HG02884 (cell line): ENCODE measurements at regions not wholly inside any gene's neighbourhood (a gene's known extent, or its start where the extent isn't known, plus 50 kb on each side); places are given as distances from the start of the nearest gene placed in this dataset.
"Not testable (repeated sequence)": the region's sequence is repeated elsewhere in the genome, so short reads cannot be mapped to it uniquely, and the experiment has no call there.

ENCODE experiments used
- ATAC-seq: cut with Tn5 transposase; IDR thresholded peaks from one replicate; pipeline ENCODE4 v1.9.1; 2021; ENCODE audit warnings: mild to moderate bottlenecking, moderate library complexity; ENCODE audit not compliant: unreplicated experiment

GRCh38 chr3:187795207-187795960, 50.1 kb upstream of the BCL6 start:
- no peak for ATAC-seq

- ATAC-seq, result no peak
These were observed 52.9 kb upstream of the BCL6 start for GRCh38 chr3:187798126-187798525.

GRCh38 chr3:187798531-187799530, 53.6 kb upstream of the BCL6 start:
- no peak for ATAC-seq

GRCh38 chr3:187799942-187800641, 54.8 kb upstream of the BCL6 start:
- no peak for ATAC-seq

- ATAC-seq, result no peak
These were observed 55.9 kb upstream of the BCL6 start for GRCh38 chr3:187801152-187801551.

GRCh38 chr3:187802203-187802927, 57.1 kb upstream of the BCL6 start:
- no peak for ATAC-seq

GRCh38 chr3:187802928-187803259, 57.6 kb upstream of the BCL6 start:
- ATAC-seq, result peak; percentile 82

- ATAC-seq, result no peak
These were observed 59.0 kb upstream of the BCL6 start for GRCh38 chr3:187804120-187804744.

GRCh38 chr3:187804745-187805121, 59.5 kb upstream of the BCL6 start:
- ATAC-seq, result no peak

GRCh38 chr3:187805774-187806173, 60.5 kb upstream of the BCL6 start:
- ATAC-seq, result no peak

- no peak for ATAC-seq
These were observed 62.0 kb upstream of the BCL6 start for GRCh38 chr3:187807086-187807862.

GRCh38 chr3:187808527-187808895, 63.2 kb upstream of the BCL6 start:
- ATAC-seq, result no peak

GRCh38 chr3:187809612-187809991, 64.3 kb upstream of the BCL6 start:
- no peak for ATAC-seq

GRCh38 chr3:187810021-187810446, 64.8 kb upstream of the BCL6 start:
- ATAC-seq, result no peak

GRCh38 chr3:187811585-187812250, 66.5 kb upstream of the BCL6 start:
- ATAC-seq, result no peak

- no peak for ATAC-seq
These were observed 67.2 kb upstream of the BCL6 start for GRCh38 chr3:187812496-187812895.

- ATAC-seq, result no peak
These were observed 67.9 kb upstream of the BCL6 start for GRCh38 chr3:187813198-187813597.

- ATAC-seq, result not testable (repeated sequence)
These were observed 72.5 kb upstream of the BCL6 start for GRCh38 chr3:187817766-187818165.
